ENCODE measurements at regions not wholly inside any gene's neighbourhood (a gene's known extent, or its start where the extent isn't known, plus 50 kb on each side); places are given as distances from the start of the nearest gene placed in this dataset.

DNA sequence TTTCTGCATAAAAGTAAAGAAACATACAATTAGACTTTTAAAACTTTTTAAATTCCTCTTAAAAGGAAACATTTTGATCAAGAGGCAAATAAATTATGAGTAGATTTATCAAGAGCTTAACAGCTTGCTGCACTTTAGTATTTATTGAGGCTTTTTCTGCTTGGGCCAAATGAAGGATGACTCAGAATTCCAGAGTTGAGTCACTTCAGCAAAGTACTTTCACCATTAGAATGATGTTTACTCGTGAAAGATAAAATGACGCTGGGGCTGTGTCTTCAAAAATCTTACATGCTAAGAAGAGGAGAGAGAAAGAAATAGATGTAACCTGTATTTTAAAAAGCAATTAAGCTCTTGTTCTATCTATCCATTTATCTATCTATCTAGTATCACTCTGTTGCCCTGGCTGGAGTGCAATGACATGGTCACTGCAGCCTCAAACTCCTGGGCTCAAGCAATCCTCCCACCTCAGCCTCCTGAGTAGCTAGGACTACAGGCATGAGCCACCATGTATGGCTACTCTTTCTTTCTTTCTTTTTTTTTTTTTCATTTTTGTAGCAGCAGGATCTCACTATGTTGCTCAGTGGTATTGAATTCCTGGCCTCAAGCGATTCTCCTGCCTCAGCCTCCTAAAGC, 75.3 kb upstream of the RIOK3 start:
- TF ChIP-seq, protein P1, sequence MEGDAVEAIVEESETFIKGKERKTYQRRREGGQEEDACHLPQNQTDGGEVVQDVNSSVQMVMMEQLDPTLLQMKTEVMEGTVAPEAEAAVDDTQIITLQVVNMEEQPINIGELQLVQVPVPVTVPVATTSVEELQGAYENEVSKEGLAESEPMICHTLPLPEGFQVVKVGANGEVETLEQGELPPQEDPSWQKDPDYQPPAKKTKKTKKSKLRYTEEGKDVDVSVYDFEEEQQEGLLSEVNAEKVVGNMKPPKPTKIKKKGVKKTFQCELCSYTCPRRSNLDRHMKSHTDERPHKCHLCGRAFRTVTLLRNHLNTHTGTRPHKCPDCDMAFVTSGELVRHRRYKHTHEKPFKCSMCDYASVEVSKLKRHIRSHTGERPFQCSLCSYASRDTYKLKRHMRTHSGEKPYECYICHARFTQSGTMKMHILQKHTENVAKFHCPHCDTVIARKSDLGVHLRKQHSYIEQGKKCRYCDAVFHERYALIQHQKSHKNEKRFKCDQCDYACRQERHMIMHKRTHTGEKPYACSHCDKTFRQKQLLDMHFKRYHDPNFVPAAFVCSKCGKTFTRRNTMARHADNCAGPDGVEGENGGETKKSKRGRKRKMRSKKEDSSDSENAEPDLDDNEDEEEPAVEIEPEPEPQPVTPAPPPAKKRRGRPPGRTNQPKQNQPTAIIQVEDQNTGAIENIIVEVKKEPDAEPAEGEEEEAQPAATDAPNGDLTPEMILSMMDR (conservative IDR thresholded peaks at IDR 0.05) = no peak
- no peak overlapping the region for H3K27ac ChIP-seq

DNA sequence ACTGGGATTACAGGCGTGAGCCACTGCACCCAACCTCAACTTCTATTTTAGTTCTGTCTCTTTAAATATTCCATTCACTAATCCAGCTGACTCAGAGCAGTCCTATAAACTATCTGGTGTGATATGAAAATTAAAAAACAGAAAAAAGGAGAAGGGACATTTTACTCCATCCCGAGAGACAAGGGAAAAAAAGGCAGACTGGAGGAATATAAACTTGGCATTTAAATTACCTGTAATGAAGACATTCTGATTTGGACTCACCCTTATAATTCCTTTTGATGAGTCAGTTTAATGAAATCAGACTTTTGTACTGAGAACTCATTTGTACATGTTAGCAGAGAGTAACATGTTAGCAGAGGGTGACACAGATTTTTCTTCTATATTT, 74.8 kb upstream of the RIOK3 start:
- H3K27ac ChIP-seq = no peak overlapping the region
- TF ChIP-seq, protein P1 (conservative IDR thresholded peaks at IDR 0.05) = no peak

DNA sequence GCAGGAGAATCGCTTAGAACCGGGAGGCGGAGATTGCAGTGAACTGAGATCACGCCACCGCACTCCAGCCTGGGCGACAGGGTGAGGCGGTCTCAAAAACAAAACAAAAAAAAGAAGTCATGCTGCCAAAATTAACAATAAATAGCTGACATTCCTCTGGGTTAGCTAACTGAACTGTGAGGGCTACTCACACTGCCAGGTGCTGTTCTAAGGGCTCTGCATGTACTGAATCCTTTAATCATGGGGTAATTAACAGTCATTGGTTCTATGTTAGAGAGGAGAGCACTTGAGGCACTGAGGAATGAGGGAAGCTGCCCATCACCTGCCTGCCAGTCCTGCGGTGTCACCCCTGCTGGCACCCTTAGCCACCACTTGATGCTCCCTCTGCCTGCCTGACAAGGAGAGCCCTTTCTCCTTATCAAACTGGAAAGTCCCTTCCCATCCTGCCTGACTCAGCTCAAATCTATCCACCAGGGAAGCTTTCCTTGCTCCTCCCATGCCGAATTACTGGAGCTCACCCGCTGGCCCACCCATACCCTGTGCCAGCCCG, 73.0 kb upstream of the RIOK3 start:
- H3K27ac ChIP-seq = no peak overlapping the region
- TF ChIP-seq, protein P1 (conservative IDR thresholded peaks at IDR 0.05) = no peak; the same call in 1 of the 2 replicates

DNA sequence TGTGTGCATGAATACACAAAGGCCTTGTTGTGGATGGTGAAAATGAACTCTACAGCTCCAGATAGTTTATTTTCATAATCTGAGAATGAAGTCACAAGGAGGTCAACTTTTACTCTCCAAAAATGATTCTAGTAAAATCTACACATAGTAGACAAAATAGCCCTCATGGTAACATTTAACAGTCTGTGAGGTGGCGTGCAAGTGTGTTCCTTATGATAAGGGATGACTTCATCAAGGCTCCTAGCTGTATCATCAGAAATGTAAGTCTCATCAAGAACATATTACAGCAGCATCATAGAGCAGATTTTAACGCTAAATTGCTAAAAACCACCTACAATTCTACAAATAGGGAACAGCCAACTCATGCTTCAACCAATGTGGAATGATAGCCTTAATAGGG, 72.3 kb upstream of the RIOK3 start:
- TF ChIP-seq, protein P1 (conservative IDR thresholded peaks at IDR 0.05) = no peak
- H3K27ac ChIP-seq = no peak overlapping the region

DNA sequence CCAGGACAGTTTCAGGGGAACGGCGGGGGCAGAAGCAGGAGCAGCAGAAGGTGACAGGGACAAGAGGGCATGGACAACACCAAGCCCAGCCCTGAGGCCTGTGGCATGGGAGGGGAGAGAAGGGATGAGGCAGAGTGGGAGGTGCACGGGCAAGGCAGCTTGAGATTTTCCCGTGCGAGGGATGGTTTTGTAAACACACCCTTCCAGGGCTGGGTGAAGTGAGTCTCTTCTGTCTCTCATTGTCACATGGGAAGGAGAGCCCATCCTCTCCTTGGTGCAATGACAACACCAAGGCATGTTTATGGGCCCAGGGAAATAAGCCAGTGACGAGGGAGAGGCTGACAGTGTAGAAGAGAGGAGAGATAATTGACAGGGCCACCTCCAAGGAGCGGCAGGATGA, 69.6 kb upstream of the RIOK3 start:
- no peak overlapping the region for H3K27ac ChIP-seq
- TF ChIP-seq, protein P1 (conservative IDR thresholded peaks at IDR 0.05) = no peak

DNA sequence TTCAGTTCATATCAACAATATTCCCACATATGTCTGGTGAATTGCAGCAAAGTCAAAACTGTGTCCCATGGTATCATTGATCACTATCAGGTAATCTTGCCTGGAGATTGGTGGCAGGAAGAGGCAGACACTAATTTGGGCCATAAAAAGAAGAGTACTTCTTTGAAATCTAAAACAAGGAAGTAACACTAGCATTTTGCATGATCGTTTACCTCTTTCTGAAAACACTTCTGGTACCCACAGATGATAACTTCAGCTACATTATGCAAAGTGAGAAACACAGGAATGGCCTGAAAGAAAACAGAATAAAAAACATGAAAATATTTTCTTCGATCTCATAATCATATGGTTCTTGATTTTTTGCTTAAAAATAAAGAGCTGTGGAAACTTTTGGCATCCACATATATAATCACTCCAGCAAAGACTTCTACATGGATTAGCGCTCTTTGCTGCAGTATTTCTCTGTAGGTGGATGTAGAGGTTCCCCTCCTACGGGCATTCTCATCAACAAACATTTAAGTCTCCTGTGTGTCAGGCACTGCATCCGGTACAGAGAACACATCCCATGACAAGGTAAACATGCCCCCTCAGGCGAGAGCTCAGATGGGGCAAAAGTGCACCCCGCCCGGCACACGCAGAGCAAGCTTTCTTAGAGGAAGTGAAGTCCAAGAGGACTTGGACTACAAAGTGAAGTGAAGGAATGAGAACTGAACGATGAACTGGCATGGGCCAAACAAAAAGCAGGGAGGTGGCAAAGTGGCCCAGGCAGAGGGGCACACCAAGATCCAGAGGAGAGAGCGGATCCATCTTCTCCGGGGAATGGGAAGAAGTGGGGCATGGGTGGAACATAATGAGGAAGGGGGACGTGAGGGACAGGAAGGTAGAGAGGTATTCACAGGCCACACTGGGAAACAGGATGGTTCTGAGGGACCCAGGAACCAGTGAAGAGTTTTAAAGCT, 68.0 kb upstream of the RIOK3 start:
- no peak overlapping the region for H3K27ac ChIP-seq

DNA sequence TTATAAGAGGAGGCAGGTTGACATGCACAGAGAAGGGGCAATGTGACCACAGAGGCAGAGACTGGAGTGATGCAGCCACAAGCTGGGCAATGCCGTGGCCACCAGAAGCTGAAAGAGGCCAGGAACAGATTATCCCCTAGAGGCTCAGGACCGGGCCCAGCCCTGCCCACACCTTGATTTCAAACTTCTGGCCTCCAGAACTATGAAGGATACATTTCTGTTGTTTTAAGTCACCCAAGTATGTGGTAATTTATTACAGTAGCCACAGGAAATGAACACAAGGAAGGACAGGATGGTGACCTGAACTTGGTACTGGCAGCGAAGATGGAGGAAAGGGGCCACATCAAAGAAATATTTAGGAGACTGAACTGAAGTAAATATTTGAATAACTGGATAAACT, 66.8 kb upstream of the RIOK3 start:
- no peak overlapping the region for H3K27ac ChIP-seq
- TF ChIP-seq, protein P1 (conservative IDR thresholded peaks at IDR 0.05) = no peak

More for the DNA sequence above, 68.0 kb upstream of the RIOK3 start:
- TF ChIP-seq, protein P1 (conservative IDR thresholded peaks at IDR 0.05) = no peak
